Fibroblast of lung (primary cell): ENCODE measurements at regions not wholly inside any gene's neighbourhood (a gene's known extent, or its start where the extent isn't known, plus 50 kb on each side); places are given as distances from the start of the nearest gene placed in this dataset.

ENCODE experiments used
- EZH2 ChIP-seq: IDR thresholded peaks from 2 replicates; pipeline ENCODE4 v1.5.1; 2012; ENCODE audit warnings: low read length, control low read depth, mild to moderate bottlenecking; ENCODE audit errors: missing control alignments
- TF ChIP-seq, protein P1 (sequence below), 2 donors: IDR thresholded peaks in 1 of 2; conservative IDR thresholded peaks in 1 of 2; 1 replicate in 1 of 2; 2 replicates in 1 of 2; pipeline ENCODE4 v1.5.1; 2011 to 2012; ENCODE audit warnings: low read length in 2 of 2, control low read depth in 1 of 2, inconsistent platforms in 1 of 2, low read depth in 1 of 2, mild to moderate bottlenecking in 1 of 2

DNA sequence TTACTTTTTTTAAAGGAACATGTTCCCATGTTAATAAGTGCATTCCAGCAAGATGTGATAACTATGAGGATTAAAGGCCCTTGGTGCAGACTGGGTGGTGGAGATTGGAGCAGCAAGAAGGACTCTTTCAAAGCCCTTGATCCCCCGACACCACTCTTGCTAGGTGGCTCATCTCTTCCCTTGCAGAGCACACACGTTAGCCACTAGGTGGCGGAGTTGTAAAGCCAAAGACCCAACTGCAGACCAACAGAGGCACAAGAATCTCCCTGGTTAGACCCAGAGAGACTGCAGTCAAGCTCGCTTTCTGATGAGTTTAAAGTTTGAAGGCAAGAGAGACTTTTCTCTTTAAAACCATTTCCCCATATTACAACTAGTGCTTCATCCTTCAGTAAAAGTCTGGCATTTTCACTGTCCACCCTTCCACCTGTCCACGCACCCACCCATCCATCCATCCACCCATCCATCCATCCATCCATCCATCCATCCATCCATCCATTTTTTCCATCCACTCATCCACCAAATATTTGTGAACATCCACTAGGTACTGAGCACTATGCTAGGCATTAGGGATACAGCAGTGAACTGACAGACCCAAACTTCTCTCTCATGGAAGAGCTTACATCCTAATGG lies 226.9 kb downstream of the MSX2 start:
- TF ChIP-seq, protein P1, sequence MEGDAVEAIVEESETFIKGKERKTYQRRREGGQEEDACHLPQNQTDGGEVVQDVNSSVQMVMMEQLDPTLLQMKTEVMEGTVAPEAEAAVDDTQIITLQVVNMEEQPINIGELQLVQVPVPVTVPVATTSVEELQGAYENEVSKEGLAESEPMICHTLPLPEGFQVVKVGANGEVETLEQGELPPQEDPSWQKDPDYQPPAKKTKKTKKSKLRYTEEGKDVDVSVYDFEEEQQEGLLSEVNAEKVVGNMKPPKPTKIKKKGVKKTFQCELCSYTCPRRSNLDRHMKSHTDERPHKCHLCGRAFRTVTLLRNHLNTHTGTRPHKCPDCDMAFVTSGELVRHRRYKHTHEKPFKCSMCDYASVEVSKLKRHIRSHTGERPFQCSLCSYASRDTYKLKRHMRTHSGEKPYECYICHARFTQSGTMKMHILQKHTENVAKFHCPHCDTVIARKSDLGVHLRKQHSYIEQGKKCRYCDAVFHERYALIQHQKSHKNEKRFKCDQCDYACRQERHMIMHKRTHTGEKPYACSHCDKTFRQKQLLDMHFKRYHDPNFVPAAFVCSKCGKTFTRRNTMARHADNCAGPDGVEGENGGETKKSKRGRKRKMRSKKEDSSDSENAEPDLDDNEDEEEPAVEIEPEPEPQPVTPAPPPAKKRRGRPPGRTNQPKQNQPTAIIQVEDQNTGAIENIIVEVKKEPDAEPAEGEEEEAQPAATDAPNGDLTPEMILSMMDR (conservative IDR thresholded peaks at IDR 0.05 in 1 of 2, IDR thresholded peaks at IDR 0.05 in 1 of 2; ENCODE audit: low read depth in 1 of 2, low read length in 2 of 2) = peak; percentile 94 to 95
- TF ChIP-seq EZH2 = no peak
